ENCODE measurements at regions not wholly inside any gene's neighbourhood (a gene's known extent, or its start where the extent isn't known, plus 50 kb on each side); places are given as distances from the start of the nearest gene placed in this dataset.

GRCh38 chr6:132993738-132994137 lies 179.4 kb downstream of the RPS12 start:
- no peak for TF ChIP-seq EZH2 (IDR thresholded peaks at IDR 0.05; ENCODE audit: borderline replicate concordance)
- no peak for TF ChIP-seq CTCF (IDR thresholded peaks at IDR 0.05; ENCODE audit: poor library complexity)
- no peak for TF ChIP-seq EZH2phosphoT487 (IDR thresholded peaks at IDR 0.05; ENCODE audit: low read depth, severe bottlenecking, unreplicated experiment)
